Astrocyte (in vitro differentiated cells and primary cell): ENCODE measurements at regions not wholly inside any gene's neighbourhood (a gene's known extent, or its start where the extent isn't known, plus 50 kb on each side); places are given as distances from the start of the nearest gene placed in this dataset.

Source experiments
- DNase-seq: peaks from one replicate; pipeline ENCODE4 v3.0.0-alpha.2; 2010; ENCODE audit warnings: low read depth
- FAIRE-seq: peaks from 2 replicates; lab custom pipeline; 2011; peaks lifted over from hg19 to GRCh38; lab: Jason Lieb, UNC
- H2AFZ ChIP-seq: 2 replicates; pipeline ENCODE4 v1.6.0; 2012; ENCODE audit warnings: low read depth, low read length, inconsistent platforms
- H3K27ac ChIP-seq: 2 replicates; pipeline ENCODE4 v1.5.1; 2011; ENCODE audit warnings: low read depth, low read length, inconsistent platforms
- H3K27me3 ChIP-seq: 2 replicates; pipeline ENCODE4 v1.6.0; 2011; ENCODE audit warnings: low read length, inconsistent platforms; ENCODE audit not compliant: insufficient read depth
- H3K36me3 ChIP-seq: 2 replicates; pipeline ENCODE4 v1.5.1; 2011; ENCODE audit warnings: low read length, inconsistent platforms; ENCODE audit not compliant: insufficient read depth
- H3K4me1 ChIP-seq: 2 replicates; pipeline ENCODE4 v1.5.1; 2011; ENCODE audit warnings: low read length, inconsistent platforms; ENCODE audit not compliant: insufficient read depth
- H3K4me2 ChIP-seq: 2 replicates; pipeline ENCODE4 v1.6.0; 2012; ENCODE audit warnings: low read length, inconsistent platforms
- H3K4me3 ChIP-seq: 2 replicates; pipeline ENCODE4 v1.5.1; 2011; ENCODE audit warnings: low read depth, mild to moderate bottlenecking, low read length, inconsistent platforms; ENCODE audit not compliant: insufficient read depth
- H3K79me2 ChIP-seq: 2 replicates; pipeline ENCODE4 v1.6.0; 2012; ENCODE audit warnings: mild to moderate bottlenecking, low read length, inconsistent platforms; ENCODE audit not compliant: insufficient read depth
- H3K9ac ChIP-seq: 2 replicates; pipeline ENCODE4 v1.6.0; 2012; ENCODE audit warnings: mild to moderate bottlenecking, low read length, inconsistent platforms
- H3K9me3 ChIP-seq: 2 replicates; pipeline ENCODE4 v1.5.1; 2012; ENCODE audit warnings: low read depth, mild to moderate bottlenecking, low read length, inconsistent platforms; ENCODE audit not compliant: insufficient read depth
- H4K20me1 ChIP-seq: 2 replicates; pipeline ENCODE4 v1.6.0; 2012; ENCODE audit warnings: low read length, inconsistent platforms; ENCODE audit not compliant: insufficient read depth
- H3K27ac Mint-ChIP-seq: one replicate; pipeline ENCODE4 v1.8.0; 2021; ENCODE audit warnings: mild to moderate bottlenecking, mixed read lengths; ENCODE audit not compliant: unreplicated experiment
- H3K27me3 Mint-ChIP-seq: one replicate; pipeline ENCODE4 v1.8.0; 2021; ENCODE audit warnings: low read depth, mixed read lengths; ENCODE audit not compliant: unreplicated experiment
- H3K36me3 Mint-ChIP-seq: one replicate; pipeline ENCODE4 v1.8.0; 2021; ENCODE audit warnings: low read depth, mixed read lengths; ENCODE audit not compliant: unreplicated experiment
- H3K4me1 Mint-ChIP-seq: one replicate; pipeline ENCODE4 v1.8.0; 2021; ENCODE audit warnings: low read depth, mixed read lengths; ENCODE audit not compliant: unreplicated experiment
- H3K4me3 Mint-ChIP-seq: one replicate; pipeline ENCODE4 v1.8.0; 2021; ENCODE audit warnings: mild to moderate bottlenecking, moderate library complexity, mixed read lengths; ENCODE audit not compliant: unreplicated experiment
- H3K9me3 Mint-ChIP-seq: one replicate; pipeline ENCODE4 v1.8.0; 2021; ENCODE audit warnings: mild to moderate bottlenecking, mixed read lengths; ENCODE audit not compliant: unreplicated experiment
- CTCF ChIP-seq: IDR thresholded peaks from 2 replicates; pipeline ENCODE4 v1.5.1; 2011; ENCODE audit warnings: low read depth, mild to moderate bottlenecking, inconsistent platforms, low read length, moderate library complexity; ENCODE audit not compliant: insufficient read depth
- EZH2 ChIP-seq: IDR thresholded peaks from 2 replicates; pipeline ENCODE4 v1.6.1; 2012; ENCODE audit warnings: mild to moderate bottlenecking, low read length, inconsistent platforms; ENCODE audit not compliant: insufficient read depth

- peak overlapping the region; percentile 72 for H3K4me2 ChIP-seq
- peaks cover 44% of the 10 kb centered on the region for H3K4me1 ChIP-seq
- H3K79me2 ChIP-seq, result no peaks in the 10 kb centered on the region
- no peak for TF ChIP-seq EZH2
- TF ChIP-seq CTCF, result no peak
- H3K9me3 ChIP-seq, result no peaks in the 10 kb centered on the region
- no peak overlapping the region for H3K27ac Mint-ChIP-seq
- no peak overlapping the region for H3K4me3 ChIP-seq
- DNase-seq (no peak), FAIRE-seq (no peak)
- H3K27ac ChIP-seq, result no peak overlapping the region
- peaks cover 2% of the 10 kb centered on the region for H3K9me3 Mint-ChIP-seq
- H3K27me3 ChIP-seq, result no peaks in the 10 kb centered on the region
- H3K4me3 Mint-ChIP-seq, result no peak overlapping the region
- H3K36me3 Mint-ChIP-seq, result no peaks in the 10 kb centered on the region
- H2AFZ ChIP-seq, result no peak overlapping the region
- no peak overlapping the region for H3K9ac ChIP-seq
- no peaks in the 10 kb centered on the region for H3K27me3 Mint-ChIP-seq
- H3K36me3 ChIP-seq, result no peaks in the 10 kb centered on the region
- H4K20me1 ChIP-seq, result no peaks in the 10 kb centered on the region
- H3K4me1 Mint-ChIP-seq, result peaks cover 35% of the 10 kb centered on the region
These were observed 179.1 kb downstream of the ZFP36L2 start for GRCh38 chr2:43047187-43047780.

GRCh38 chr2:43045866-43046265, 180.5 kb downstream of the ZFP36L2 start:
- Histone ChIP-seq H3K4me1 (peaks cover 45% of the 10 kb centered on the region), H3K36me3 (no peaks in the 10 kb centered on the region), H3K4me3 (no peak overlapping the region), H3K27ac (no peak overlapping the region), H3K9me3 (no peaks in the 10 kb centered on the region), H3K79me2 (no peaks in the 10 kb centered on the region), H2AFZ (peak overlapping the region; percentile 57), H4K20me1 (no peaks in the 10 kb centered on the region), H3K4me2 (peak overlapping the region; percentile 72), H3K9ac (peak overlapping the region; percentile 10), H3K27me3 (no peaks in the 10 kb centered on the region)
- TF ChIP-seq EZH2 (no peak), CTCF (no peak)
- no peak overlapping the region for H3K27ac Mint-ChIP-seq
- peaks cover 2% of the 10 kb centered on the region for H3K9me3 Mint-ChIP-seq
- no peaks in the 10 kb centered on the region for H3K36me3 Mint-ChIP-seq
- no peak for DNase-seq
- H3K27me3 Mint-ChIP-seq, result no peaks in the 10 kb centered on the region
- H3K4me3 Mint-ChIP-seq, result no peak overlapping the region
- H3K4me1 Mint-ChIP-seq, result peaks cover 42% of the 10 kb centered on the region
- no peak for FAIRE-seq

DNA sequence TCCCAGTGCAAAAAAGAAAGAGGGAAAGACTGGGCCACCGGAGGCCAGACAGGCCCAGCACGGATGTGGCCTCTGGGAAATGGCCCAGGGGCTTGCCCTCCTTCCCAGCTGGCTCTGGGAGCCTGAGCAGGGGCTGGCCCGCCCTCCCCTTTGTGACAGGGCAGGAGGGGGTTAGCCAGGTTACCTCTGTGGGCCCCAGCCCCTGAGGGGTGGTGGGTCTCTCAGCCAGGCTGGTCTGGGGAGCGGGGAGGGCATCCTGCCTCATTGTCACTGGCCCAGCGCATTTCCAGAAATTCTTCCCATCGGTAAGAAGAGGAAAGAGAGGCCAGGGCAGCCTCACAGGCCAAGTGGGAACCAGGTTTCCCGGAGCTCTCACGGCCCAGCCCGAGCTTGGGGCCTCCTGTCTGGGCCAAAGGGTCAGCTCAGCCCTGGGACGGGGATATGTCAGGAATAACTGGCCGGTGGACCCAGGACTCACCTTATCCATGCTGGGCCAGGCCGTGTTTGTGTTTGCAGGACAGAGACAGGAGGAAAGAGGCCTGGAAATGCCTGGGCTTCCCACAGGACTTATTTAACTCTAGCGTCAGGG, 182.2 kb downstream of the ZFP36L2 start:
- Mint-ChIP-seq H3K9me3 (peaks cover 2% of the 10 kb centered on the region), H3K27ac (no peak overlapping the region), H3K4me3 (no peak overlapping the region), H3K36me3 (no peaks in the 10 kb centered on the region), H3K27me3 (no peaks in the 10 kb centered on the region), H3K4me1 (peaks cover 48% of the 10 kb centered on the region)
- Histone ChIP-seq H3K79me2 (no peaks in the 10 kb centered on the region), H2AFZ (no peak overlapping the region), H3K9me3 (no peaks in the 10 kb centered on the region), H3K9ac (no peak overlapping the region), H4K20me1 (no peaks in the 10 kb centered on the region), H3K4me1 (peaks cover 41% of the 10 kb centered on the region), H3K36me3 (no peaks in the 10 kb centered on the region), H3K27ac (no peak overlapping the region), H3K27me3 (no peaks in the 10 kb centered on the region), H3K4me2 (no peak overlapping the region), H3K4me3 (no peak overlapping the region)
- FAIRE-seq, result no peak
- no peak for TF ChIP-seq CTCF
- no peak for TF ChIP-seq EZH2
- DNase-seq, result no peak
